CD4-positive, alpha-beta memory T cell (primary cell): ENCODE measurements at regions not wholly inside any gene's neighbourhood (a gene's known extent, or its start where the extent isn't known, plus 50 kb on each side); places are given as distances from the start of the nearest gene placed in this dataset.
"Not testable (repeated sequence)": the region's sequence is repeated elsewhere in the genome, so short reads cannot be mapped to it uniquely, and the experiment has no call there.

Experiments
- CTCF ChIA-PET: fragments of 350-600 bp; sonication (Branson Sonifier 250); formaldehyde crosslinking; loops from one replicate; lab custom pipeline; 2021; ENCODE audit warnings: inconsistent platforms; ENCODE audit not compliant: partially characterized antibody; lab: Charles Lee
- POLR2A ChIA-PET: fragments of 350-600 bp; sonication (Branson Sonifier 250); formaldehyde crosslinking; loops from one replicate; lab custom pipeline; 2021; ENCODE audit not compliant: partially characterized antibody; lab: Charles Lee
- DNase-seq, 5 donors: peaks; one replicate each; pipeline versions ENCODE4 v3.0.0 to v3.0.0-alpha.2; 2020 to 2022; ENCODE audit warnings: mixed read lengths in 1 of 5
- H3K27ac ChIP-seq: one replicate; pipeline ENCODE4 v1.7.0; 2013; ENCODE audit warnings: low read depth, low read length
- H3K27me3 ChIP-seq: 2 replicates; pipeline ENCODE4 v1.7.0; 2013; ENCODE audit warnings: mild to moderate bottlenecking, low read length, moderate library complexity; ENCODE audit not compliant: insufficient read depth
- H3K36me3 ChIP-seq: 2 replicates; pipeline ENCODE4 v1.7.0; 2013; ENCODE audit warnings: mild to moderate bottlenecking, low read length, moderate library complexity; ENCODE audit not compliant: insufficient read depth
- H3K4me1 ChIP-seq: 2 replicates; pipeline ENCODE4 v1.7.0; 2013; ENCODE audit warnings: mild to moderate bottlenecking, low read length, moderate library complexity; ENCODE audit not compliant: insufficient read depth
- H3K4me3 ChIP-seq, 2 donors: one replicate each; pipeline ENCODE4 v1.7.0; 2013; ENCODE audit warnings: low read length in 2 of 2, mild to moderate bottlenecking in 1 of 2
- H3K9me3 ChIP-seq, 2 donors: one replicate each; pipeline ENCODE4 v1.7.0; 2013; ENCODE audit warnings: low read length in 2 of 2, control low read depth in 1 of 2; ENCODE audit not compliant: control insufficient read depth in 1 of 2
- H3K27ac Mint-ChIP-seq, 7 donors: one replicate each; pipeline ENCODE4 v1.8.0; 2020 to 2021; ENCODE audit warnings: mixed read lengths in 7 of 7, mild to moderate bottlenecking in 6 of 7, inconsistent platforms in 3 of 7, moderate library complexity in 3 of 7
- H3K27me3 Mint-ChIP-seq, 2 donors: one replicate each; pipeline ENCODE4 v1.8.0; 2020 to 2021; ENCODE audit warnings: mixed read lengths in 2 of 2
- H3K36me3 Mint-ChIP-seq, 2 donors: one replicate each; pipeline ENCODE4 v1.8.0; 2020 to 2021; ENCODE audit warnings: mixed read lengths in 2 of 2, inconsistent platforms in 1 of 2, mild to moderate bottlenecking in 1 of 2
- H3K4me1 Mint-ChIP-seq, 4 donors: one replicate each; pipeline ENCODE4 v1.8.0; 2020 to 2021; ENCODE audit warnings: mixed read lengths in 4 of 4, mild to moderate bottlenecking in 1 of 4
- H3K4me3 Mint-ChIP-seq, 8 donors: one replicate each; pipeline ENCODE4 v1.8.0; 2020 to 2021; ENCODE audit warnings: mixed read lengths in 8 of 8, mild to moderate bottlenecking in 7 of 8, moderate library complexity in 6 of 8, inconsistent platforms in 3 of 8
- H3K9me3 Mint-ChIP-seq, 8 donors: one replicate each; pipeline ENCODE4 v1.8.0; 2020 to 2021; ENCODE audit warnings: mixed read lengths in 8 of 8, mild to moderate bottlenecking in 5 of 8, inconsistent platforms in 3 of 8, moderate library complexity in 1 of 8
- intact Hi-C: fragments of 100-400 bp; cut with micrococcal nuclease; formaldehyde crosslinking; loops from one replicate; pipeline ENCODE4 v1.15.1; 2023

- H3K4me1 Mint-ChIP-seq, CTCF ChIA-PET, H3K27me3 ChIP-seq, H3K4me3 ChIP-seq, H3K4me3 Mint-ChIP-seq, POLR2A ChIA-PET, H3K9me3 ChIP-seq, H3K36me3 Mint-ChIP-seq, intact Hi-C loops, H3K27ac Mint-ChIP-seq, H3K36me3 ChIP-seq, H3K4me1 ChIP-seq, H3K27me3 Mint-ChIP-seq, H3K9me3 Mint-ChIP-seq, H3K27ac ChIP-seq: not testable (repeated sequence)
- peak in 4 of 5 donors; percentile 2 to 39 (median 13) for DNase-seq
Observed at GRCh38 chr17:15849054-15849453, 95.9 kb upstream of the ADORA2B start.

GRCh38 chr17:15850071-15850470 lies 94.9 kb upstream of the ADORA2B start:
- H3K9me3 Mint-ChIP-seq, H3K27ac ChIP-seq, H3K4me3 Mint-ChIP-seq, H3K36me3 ChIP-seq, H3K4me1 Mint-ChIP-seq, H3K27me3 ChIP-seq, DNase-seq, H3K9me3 ChIP-seq, H3K27ac Mint-ChIP-seq, H3K4me1 ChIP-seq, POLR2A ChIA-PET, H3K27me3 Mint-ChIP-seq, CTCF ChIA-PET, H3K4me3 ChIP-seq, H3K36me3 Mint-ChIP-seq: not testable (repeated sequence)
- intact Hi-C loops, result loop anchor here (5.0 kb wide), 1 partner anchor 147 kb away; the partner anchor contains the start of genes TTC19 and ZSWIM7

- H3K9me3 ChIP-seq, H3K36me3 Mint-ChIP-seq, CTCF ChIA-PET, H3K27me3 ChIP-seq, H3K27ac ChIP-seq, H3K4me3 Mint-ChIP-seq, H3K27ac Mint-ChIP-seq, DNase-seq, H3K9me3 Mint-ChIP-seq, H3K27me3 Mint-ChIP-seq, H3K4me3 ChIP-seq, H3K4me1 ChIP-seq, H3K36me3 ChIP-seq, POLR2A ChIA-PET, H3K4me1 Mint-ChIP-seq: not testable (repeated sequence)
- intact Hi-C loops, result loop anchor here (5.0 kb wide), 1 partner anchor 147 kb away; the partner anchor contains the start of genes TTC19 and ZSWIM7
Observed at GRCh38 chr17:15850687-15851086, 94.2 kb upstream of the ADORA2B start.

- H3K4me1 Mint-ChIP-seq, H3K27me3 Mint-ChIP-seq, H3K36me3 ChIP-seq, H3K4me1 ChIP-seq, H3K9me3 ChIP-seq, DNase-seq, H3K27ac ChIP-seq, H3K4me3 ChIP-seq, H3K27me3 ChIP-seq, CTCF ChIA-PET, H3K36me3 Mint-ChIP-seq, POLR2A ChIA-PET, H3K9me3 Mint-ChIP-seq: not testable (repeated sequence)
- intact Hi-C loops, result loop anchor here (5.0 kb wide), 1 partner anchor 144 kb away; the partner anchor contains the start of genes TTC19 and ZSWIM7
- Mint-ChIP-seq H3K27ac (peak overlapping the region in 1 of 7 donors; percentile 9), H3K4me3 (peak overlapping the region in 6 of 8 donors; percentile 6 to 63 (median 40))
Observed at GRCh38 chr17:15852863-15853262, 92.1 kb upstream of the ADORA2B start.

- H3K27me3 Mint-ChIP-seq, H3K27me3 ChIP-seq, H3K27ac Mint-ChIP-seq, H3K9me3 Mint-ChIP-seq, H3K4me3 ChIP-seq, H3K4me3 Mint-ChIP-seq, POLR2A ChIA-PET, intact Hi-C loops, DNase-seq, H3K36me3 Mint-ChIP-seq, H3K36me3 ChIP-seq, H3K4me1 Mint-ChIP-seq, H3K9me3 ChIP-seq, CTCF ChIA-PET, H3K27ac ChIP-seq, H3K4me1 ChIP-seq: not testable (repeated sequence)
Observed at GRCh38 chr17:15856191-15856590, 88.7 kb upstream of the ADORA2B start.

- H3K4me3 ChIP-seq, H3K4me1 ChIP-seq, H3K27ac ChIP-seq, H3K36me3 Mint-ChIP-seq, DNase-seq, CTCF ChIA-PET, H3K27me3 ChIP-seq, H3K27me3 Mint-ChIP-seq, H3K4me1 Mint-ChIP-seq, intact Hi-C loops, H3K4me3 Mint-ChIP-seq, H3K9me3 ChIP-seq, H3K36me3 ChIP-seq, H3K27ac Mint-ChIP-seq, H3K9me3 Mint-ChIP-seq, POLR2A ChIA-PET: not testable (repeated sequence)
Observed at GRCh38 chr17:15856745-15857144, 88.2 kb upstream of the ADORA2B start.

- CTCF ChIA-PET, H3K27me3 ChIP-seq, H3K4me1 Mint-ChIP-seq, H3K4me3 Mint-ChIP-seq, H3K9me3 ChIP-seq, H3K27ac Mint-ChIP-seq, H3K36me3 Mint-ChIP-seq, POLR2A ChIA-PET, H3K4me1 ChIP-seq, H3K27ac ChIP-seq, DNase-seq, H3K36me3 ChIP-seq, H3K27me3 Mint-ChIP-seq, intact Hi-C loops, H3K4me3 ChIP-seq: not testable (repeated sequence)
- peaks cover 3 to 12% (median 10%) of the 10 kb centered on the region in 8 donors for H3K9me3 Mint-ChIP-seq
Observed at GRCh38 chr17:15858082-15858481, 86.8 kb upstream of the ADORA2B start.

GRCh38 chr17:15860774-15861173 lies 84.2 kb upstream of the ADORA2B start:
- H3K27me3 Mint-ChIP-seq, H3K27me3 ChIP-seq, H3K27ac ChIP-seq, H3K36me3 ChIP-seq, DNase-seq, H3K36me3 Mint-ChIP-seq, intact Hi-C loops, POLR2A ChIA-PET, CTCF ChIA-PET, H3K27ac Mint-ChIP-seq, H3K4me3 Mint-ChIP-seq, H3K4me1 ChIP-seq, H3K4me1 Mint-ChIP-seq, H3K9me3 ChIP-seq, H3K4me3 ChIP-seq: not testable (repeated sequence)
- H3K9me3 Mint-ChIP-seq, result peaks cover 3 to 12% (median 10%) of the 10 kb centered on the region in 8 donors
